ENCODE measurements at regions not wholly inside any gene's neighbourhood (a gene's known extent, or its start where the extent isn't known, plus 50 kb on each side); places are given as distances from the start of the nearest gene placed in this dataset.

DNA sequence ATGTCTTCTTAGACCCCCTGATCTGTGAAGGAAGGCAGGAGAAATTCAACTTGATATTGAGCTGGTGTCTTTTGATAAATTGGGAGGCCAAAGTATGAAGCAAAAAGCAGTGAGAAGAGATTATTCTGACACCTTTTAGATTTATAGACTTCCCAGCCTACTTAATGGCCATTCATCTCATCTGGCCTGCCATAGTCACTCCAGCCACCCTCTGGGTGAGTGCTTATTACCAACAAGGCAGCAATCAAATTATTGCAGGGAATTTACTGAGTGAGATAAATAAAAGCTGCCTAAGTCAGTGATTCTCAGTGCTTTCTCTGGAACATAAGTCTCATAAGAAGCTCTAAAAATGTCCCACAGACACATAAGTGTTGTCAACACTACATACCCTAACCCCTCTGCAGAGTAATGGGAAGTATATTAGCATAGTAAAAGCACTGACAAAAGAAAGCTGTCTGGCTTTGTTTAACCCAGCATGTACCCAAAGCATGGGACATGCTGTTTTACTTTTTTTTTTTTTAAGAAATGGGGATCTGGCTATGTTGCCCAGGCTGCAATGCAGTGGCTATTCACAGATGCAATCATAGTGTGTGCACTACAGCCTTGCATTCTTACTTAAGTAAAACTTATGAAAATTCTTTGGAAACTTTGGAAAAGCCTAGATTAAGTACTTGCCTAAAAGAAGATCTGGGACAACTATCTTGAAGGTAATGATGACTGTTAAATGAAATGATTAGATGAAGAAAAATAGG, 725.3 kb downstream of the TUSC7 start:
- no peak overlapping the region for H3K27ac ChIP-seq
- H3K27me3 ChIP-seq, result no peaks in the 10 kb centered on the region
- H3K4me3 ChIP-seq, result no peak overlapping the region
- no peak for TF ChIP-seq POLR2A (IDR thresholded peaks at IDR 0.05)
- TF ChIP-seq, protein P1, sequence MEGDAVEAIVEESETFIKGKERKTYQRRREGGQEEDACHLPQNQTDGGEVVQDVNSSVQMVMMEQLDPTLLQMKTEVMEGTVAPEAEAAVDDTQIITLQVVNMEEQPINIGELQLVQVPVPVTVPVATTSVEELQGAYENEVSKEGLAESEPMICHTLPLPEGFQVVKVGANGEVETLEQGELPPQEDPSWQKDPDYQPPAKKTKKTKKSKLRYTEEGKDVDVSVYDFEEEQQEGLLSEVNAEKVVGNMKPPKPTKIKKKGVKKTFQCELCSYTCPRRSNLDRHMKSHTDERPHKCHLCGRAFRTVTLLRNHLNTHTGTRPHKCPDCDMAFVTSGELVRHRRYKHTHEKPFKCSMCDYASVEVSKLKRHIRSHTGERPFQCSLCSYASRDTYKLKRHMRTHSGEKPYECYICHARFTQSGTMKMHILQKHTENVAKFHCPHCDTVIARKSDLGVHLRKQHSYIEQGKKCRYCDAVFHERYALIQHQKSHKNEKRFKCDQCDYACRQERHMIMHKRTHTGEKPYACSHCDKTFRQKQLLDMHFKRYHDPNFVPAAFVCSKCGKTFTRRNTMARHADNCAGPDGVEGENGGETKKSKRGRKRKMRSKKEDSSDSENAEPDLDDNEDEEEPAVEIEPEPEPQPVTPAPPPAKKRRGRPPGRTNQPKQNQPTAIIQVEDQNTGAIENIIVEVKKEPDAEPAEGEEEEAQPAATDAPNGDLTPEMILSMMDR (IDR thresholded peaks at IDR 0.05 in 4 of 5, conservative IDR thresholded peaks at IDR 0.05 in 1 of 5), result no peak
- H3K36me3 ChIP-seq, result no peaks in the 10 kb centered on the region
- H3K4me1 ChIP-seq, result no peaks in the 10 kb centered on the region
- ATAC-seq (no peak), DNase-seq (no peak)
- intact Hi-C loops (cut with DNase I; ENCODE audit: low total_unique reads), result no loop called here
- in situ Hi-C loops (cut with MboI; ENCODE audit: low sequenced_read_pairs in 4 of 4), result no loop called here
- H3K9me3 ChIP-seq, result no peaks in the 10 kb centered on the region

DNA sequence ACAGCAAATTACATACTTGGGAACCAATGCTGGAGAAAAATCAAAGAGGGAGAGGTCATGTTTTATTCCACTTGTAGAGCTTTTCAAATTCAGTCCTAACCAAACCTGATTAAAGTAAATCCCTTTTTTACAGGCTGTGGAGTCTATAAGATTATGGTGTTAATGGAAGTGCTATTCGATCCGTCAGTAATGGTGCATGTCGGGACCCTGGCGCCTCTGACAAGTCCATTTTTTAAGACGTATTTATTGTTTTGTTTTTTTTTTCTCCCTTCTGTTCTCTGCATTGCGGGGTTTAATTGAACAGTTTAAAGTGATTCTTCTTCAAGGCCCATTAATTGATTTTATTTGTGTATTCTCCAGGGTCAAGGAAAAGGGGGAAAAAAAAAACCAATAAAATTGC, 725.9 kb downstream of the TUSC7 start:
- H3K4me1 ChIP-seq, result no peaks in the 10 kb centered on the region
- H3K27me3 ChIP-seq, result no peaks in the 10 kb centered on the region
- ATAC-seq (no peak), DNase-seq (no peak)
- no peak for TF ChIP-seq POLR2A (IDR thresholded peaks at IDR 0.05)
- TF ChIP-seq, protein P1 (IDR thresholded peaks at IDR 0.05 in 4 of 5, conservative IDR thresholded peaks at IDR 0.05 in 1 of 5), result no peak
- no peak overlapping the region for H3K4me3 ChIP-seq
- in situ Hi-C loops (cut with MboI; ENCODE audit: low sequenced_read_pairs in 4 of 4), result no loop called here
- H3K27ac ChIP-seq, result no peak overlapping the region
- intact Hi-C loops (cut with DNase I; ENCODE audit: low total_unique reads), result no loop called here
- H3K36me3 ChIP-seq, result no peaks in the 10 kb centered on the region
- H3K9me3 ChIP-seq, result no peaks in the 10 kb centered on the region

DNA sequence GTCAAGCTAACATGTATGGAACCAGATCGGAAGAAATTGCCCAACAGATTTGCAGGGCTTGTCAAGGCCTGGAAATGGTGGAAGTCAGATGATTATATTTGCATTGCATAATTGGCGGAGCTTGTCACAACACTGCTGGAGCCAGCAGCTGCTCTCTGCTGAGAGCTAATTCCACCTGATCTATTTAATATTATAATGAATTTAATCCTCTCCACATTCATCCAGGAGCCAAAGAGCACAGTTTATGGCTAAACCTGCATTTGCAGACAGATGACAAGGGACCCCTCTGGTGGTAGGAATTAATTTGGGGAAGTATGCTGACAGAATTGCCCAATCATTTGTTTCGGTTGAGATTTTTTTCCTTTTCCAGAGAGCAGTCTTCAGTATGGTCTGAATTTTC, 730.2 kb downstream of the TUSC7 start:
- H3K4me3 ChIP-seq, result no peak overlapping the region
- H3K4me1 ChIP-seq, result no peaks in the 10 kb centered on the region
- H3K27me3 ChIP-seq, result peaks cover 0 to 3% (median 0%) of the 10 kb centered on the region in 3 donors
- no peaks in the 10 kb centered on the region for H3K9me3 ChIP-seq
- ATAC-seq (no peak), DNase-seq (no peak)
- intact Hi-C loops (cut with DNase I; ENCODE audit: low total_unique reads) (no loop called here), in situ Hi-C loops (cut with MboI; ENCODE audit: low sequenced_read_pairs in 4 of 4) (no loop called here)
- no peaks in the 10 kb centered on the region for H3K36me3 ChIP-seq
- no peak overlapping the region for H3K27ac ChIP-seq
- no peak for TF ChIP-seq POLR2A (IDR thresholded peaks at IDR 0.05)
- TF ChIP-seq, protein P1 (IDR thresholded peaks at IDR 0.05 in 4 of 5, conservative IDR thresholded peaks at IDR 0.05 in 1 of 5), result no peak

DNA sequence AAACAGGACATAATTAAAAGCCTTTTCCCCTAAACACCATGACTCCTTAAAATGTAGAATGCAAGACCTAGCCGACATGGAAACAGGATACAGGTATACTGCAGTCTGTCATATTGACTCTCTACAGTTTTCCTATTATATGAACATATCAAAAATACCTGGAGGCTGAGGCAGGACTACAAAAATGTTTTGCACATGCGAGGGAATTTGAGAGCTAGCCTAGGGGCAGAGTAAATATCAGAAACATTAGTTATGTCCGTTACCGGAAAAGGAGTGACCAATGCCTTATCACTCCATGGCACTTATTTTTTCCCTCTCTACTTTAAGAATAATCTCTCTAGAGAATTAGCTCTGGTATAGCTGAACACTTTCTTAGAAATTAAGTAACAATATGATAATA, 732.3 kb downstream of the TUSC7 start:
- Histone ChIP-seq H3K36me3 (no peaks in the 10 kb centered on the region), H3K27me3 (peaks cover 0 to 3% (median 0%) of the 10 kb centered on the region in 3 donors), H3K4me3 (no peak overlapping the region), H3K27ac (no peak overlapping the region), H3K4me1 (no peaks in the 10 kb centered on the region), H3K9me3 (no peaks in the 10 kb centered on the region)
- no peak for ATAC-seq
- TF ChIP-seq, protein P1 (IDR thresholded peaks at IDR 0.05 in 4 of 5, conservative IDR thresholded peaks at IDR 0.05 in 1 of 5), result no peak
- no peak for TF ChIP-seq POLR2A (IDR thresholded peaks at IDR 0.05)
- in situ Hi-C loops (cut with MboI; ENCODE audit: low sequenced_read_pairs in 4 of 4) (no loop called here), intact Hi-C loops (cut with DNase I; ENCODE audit: low total_unique reads) (no loop called here)
- no peak for DNase-seq

DNA sequence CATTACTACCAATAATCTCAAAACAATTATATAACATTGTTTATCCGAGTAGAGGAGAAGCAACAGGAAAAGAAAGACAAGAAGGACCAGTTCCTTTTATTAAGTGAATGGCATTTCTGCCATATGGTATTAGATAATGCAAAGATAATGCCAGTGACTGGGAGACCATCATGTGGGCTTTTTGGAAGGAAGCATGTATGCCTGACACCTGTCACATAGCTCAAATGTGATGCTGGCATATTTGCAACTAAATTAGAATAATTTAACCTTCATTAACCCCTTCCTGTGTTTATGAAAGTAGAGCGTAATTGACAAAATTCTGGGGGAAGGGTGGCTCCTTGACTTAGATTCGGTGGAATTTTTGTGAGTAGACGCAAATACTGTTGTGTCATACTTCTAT, 733.0 kb downstream of the TUSC7 start:
- H3K27me3 ChIP-seq, result peaks cover 0 to 3% (median 0%) of the 10 kb centered on the region in 3 donors
- no peaks in the 10 kb centered on the region for H3K36me3 ChIP-seq
- no peak overlapping the region for H3K4me3 ChIP-seq
- DNase-seq, result no peak
- no peak for TF ChIP-seq POLR2A (IDR thresholded peaks at IDR 0.05)
- TF ChIP-seq, protein P1 (IDR thresholded peaks at IDR 0.05 in 4 of 5, conservative IDR thresholded peaks at IDR 0.05 in 1 of 5), result no peak
- intact Hi-C loops (cut with DNase I; ENCODE audit: low total_unique reads) (no loop called here), in situ Hi-C loops (cut with MboI; ENCODE audit: low sequenced_read_pairs in 4 of 4) (no loop called here)
- no peaks in the 10 kb centered on the region for H3K4me1 ChIP-seq
- no peak for ATAC-seq
- H3K27ac ChIP-seq, result no peak overlapping the region
- H3K9me3 ChIP-seq, result no peaks in the 10 kb centered on the region

Data from gastrocnemius medialis (tissue), 4 donors.